Mucosa of gallbladder (tissue), 1 donor: ENCODE measurements at regions not wholly inside any gene's neighbourhood (a gene's known extent, or its start where the extent isn't known, plus 50 kb on each side); places are given as distances from the start of the nearest gene placed in this dataset.

Source experiments
- DNase-seq: peaks from one replicate; pipeline ENCODE4 v3.0.0-alpha.2; 2020; ENCODE audit warnings: low spot score
- donor health status: DM: no; HTN: no; CAD: no.

GRCh38 chr2:230642966-230643365, 69.7 kb upstream of the CAB39 start:
- DNase-seq: no peak

- DNase-seq: no peak
Observed at GRCh38 chr2:230643576-230644291, 68.9 kb upstream of the CAB39 start.

- no peak for DNase-seq
Observed at GRCh38 chr2:230644356-230644935, 68.2 kb upstream of the CAB39 start.

GRCh38 chr2:230648356-230648755, 64.3 kb upstream of the CAB39 start:
- DNase-seq: no peak

- no peak for DNase-seq
Observed at GRCh38 chr2:230650585-230651137, 62.0 kb upstream of the CAB39 start.

- no peak for DNase-seq
Observed at GRCh38 chr2:230654057-230654456, 58.6 kb upstream of the CAB39 start.

GRCh38 chr2:230657462-230657861, 55.2 kb upstream of the CAB39 start:
- no peak for DNase-seq

GRCh38 chr2:230657906-230658305, 54.7 kb upstream of the CAB39 start:
- no peak for DNase-seq

GRCh38 chr2:230658577-230658876, 54.1 kb upstream of the CAB39 start:
- DNase-seq: no peak

GRCh38 chr2:230658877-230659652, 53.6 kb upstream of the CAB39 start:
- no peak for DNase-seq

- peak; percentile 53 for DNase-seq
Observed at GRCh38 chr2:230660294-230661060, 52.2 kb upstream of the CAB39 start.

- no peak for DNase-seq
Observed at GRCh38 chr2:230661072-230661957, 51.3 kb upstream of the CAB39 start.
